Cardiac muscle cell (in vitro differentiated cells and primary cell): ENCODE measurements at regions not wholly inside any gene's neighbourhood (a gene's known extent, or its start where the extent isn't known, plus 50 kb on each side); places are given as distances from the start of the nearest gene placed in this dataset.

Experiments used
- DNase-seq, 2 donors: peaks; one replicate each; pipeline versions ENCODE4 v3.0.0 to v3.0.0-alpha.2; 2010 to 2017; ENCODE audit warnings: low read depth in 1 of 2, low spot score in 1 of 2
- H3K27ac ChIP-seq: fragments of 200-600 bp; sonication (generic); 2 replicates; pipeline ENCODE4 v1.5.1; 2016
- H3K27me3 ChIP-seq: fragments of 200-600 bp; sonication (generic); 2 replicates; pipeline ENCODE4 v1.6.0; 2016; ENCODE audit warnings: control low read depth
- H3K36me3 ChIP-seq: fragments of 200-600 bp; sonication (generic); 2 replicates; pipeline ENCODE4 v1.5.1; 2016; ENCODE audit warnings: control low read depth
- H3K4me1 ChIP-seq: fragments of 200-600 bp; sonication (generic); 2 replicates; pipeline ENCODE4 v1.8.1; 2017; ENCODE audit warnings: low read depth, mild to moderate bottlenecking, mixed run types
- H3K4me3 ChIP-seq: fragments of 200-600 bp; sonication (generic); 2 replicates; pipeline ENCODE4 v1.5.1; 2016; ENCODE audit warnings: mild to moderate bottlenecking
- H3K9me3 ChIP-seq: fragments of 200-600 bp; sonication (generic); 2 replicates; pipeline ENCODE4 v1.5.1; 2017; ENCODE audit warnings: low read depth, mild to moderate bottlenecking, control low read depth
- CTCF ChIP-seq: IDR thresholded peaks from 2 replicates; pipeline ENCODE4 v1.5.1; 2012; ENCODE audit warnings: low read depth, mild to moderate bottlenecking, low read length

DNA sequence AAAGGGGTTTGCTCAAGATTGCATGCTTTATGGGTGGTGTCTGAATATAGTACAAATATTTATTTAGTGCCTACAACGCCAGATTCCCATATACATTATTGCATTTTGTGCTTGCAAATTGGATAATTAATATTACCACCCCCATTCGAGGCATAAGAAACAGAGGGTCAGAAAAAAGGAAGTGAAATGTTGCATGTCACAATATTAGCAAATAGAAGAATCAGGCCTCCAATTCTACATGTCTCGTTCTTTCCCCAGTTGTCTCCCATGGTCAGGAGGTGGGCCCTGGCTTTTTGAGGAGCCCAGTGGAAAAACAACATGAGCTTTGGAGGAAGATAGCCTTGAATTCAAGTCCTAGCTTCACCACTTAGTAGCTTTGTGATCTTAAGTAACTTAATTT is 98.1 kb upstream of the CCDC112 start:
- Histone ChIP-seq H3K4me3 (no peak overlapping the region), H3K27ac (no peak overlapping the region), H3K4me1 (no peaks in the 10 kb centered on the region), H3K36me3 (no peaks in the 10 kb centered on the region), H3K9me3 (no peaks in the 10 kb centered on the region), H3K27me3 (no peaks in the 10 kb centered on the region)
- no peak for TF ChIP-seq CTCF
- no peak for DNase-seq

DNA sequence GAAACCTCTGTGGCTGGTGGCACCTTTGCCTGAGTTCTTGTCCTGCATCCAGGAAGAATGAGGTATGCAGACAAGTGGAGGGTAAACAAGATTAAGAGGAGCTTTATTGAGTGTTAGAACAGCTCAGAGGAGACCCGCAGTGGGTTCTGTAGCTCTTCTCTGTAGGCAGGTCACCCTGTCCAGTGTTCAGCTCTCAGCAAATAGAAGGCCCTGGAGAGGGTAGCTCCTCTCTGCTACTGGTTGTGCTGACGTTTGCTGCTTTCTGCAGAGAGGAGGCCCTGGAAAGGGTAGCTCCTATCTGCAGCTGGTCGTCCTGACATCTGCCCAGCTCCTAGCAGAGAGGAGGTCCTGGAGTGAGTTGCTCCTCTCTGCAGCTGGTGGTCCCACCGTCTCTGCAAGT is 96.8 kb upstream of the CCDC112 start:
- no peak for TF ChIP-seq CTCF
- H3K4me3 ChIP-seq = no peak overlapping the region
- no peaks in the 10 kb centered on the region for H3K36me3 ChIP-seq
- no peaks in the 10 kb centered on the region for H3K4me1 ChIP-seq
- H3K27ac ChIP-seq = no peak overlapping the region
- H3K27me3 ChIP-seq = no peaks in the 10 kb centered on the region
- no peaks in the 10 kb centered on the region for H3K9me3 ChIP-seq
- no peak for DNase-seq

GRCh38 chr5:115392611-115393010 is 96.2 kb upstream of the CCDC112 start:
- no peaks in the 10 kb centered on the region for H3K36me3 ChIP-seq
- peak in 1 of 2 donors; percentile 42 for DNase-seq
- H3K9me3 ChIP-seq = no peaks in the 10 kb centered on the region
- no peak overlapping the region for H3K4me3 ChIP-seq
- H3K27me3 ChIP-seq = no peaks in the 10 kb centered on the region
- no peaks in the 10 kb centered on the region for H3K4me1 ChIP-seq
- TF ChIP-seq CTCF = no peak
- no peak overlapping the region for H3K27ac ChIP-seq

DNA sequence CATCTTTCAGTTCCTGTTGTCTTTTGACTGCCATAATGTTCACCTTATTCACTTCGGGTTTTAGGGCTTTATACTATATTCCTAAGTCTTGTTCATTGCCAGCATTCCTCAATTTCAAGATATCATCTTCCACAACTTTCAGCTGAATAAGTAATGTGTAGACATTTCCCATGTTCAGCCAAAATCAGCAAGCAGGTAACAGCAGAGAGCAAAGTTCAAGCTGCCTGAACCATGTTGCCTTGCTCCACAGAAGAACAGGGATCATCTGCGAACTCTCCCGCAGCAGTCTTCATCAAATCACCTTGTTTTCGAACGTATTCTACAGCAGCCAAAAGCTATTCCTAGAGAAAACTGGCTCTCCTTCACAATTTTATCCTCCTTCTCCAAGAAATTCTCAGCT is 95.3 kb upstream of the CCDC112 start:
- Histone ChIP-seq H3K27ac (no peak overlapping the region), H3K4me1 (no peaks in the 10 kb centered on the region), H3K36me3 (no peaks in the 10 kb centered on the region), H3K9me3 (no peaks in the 10 kb centered on the region), H3K27me3 (no peaks in the 10 kb centered on the region), H3K4me3 (no peak overlapping the region)
- DNase-seq = no peak
- TF ChIP-seq CTCF = no peak

- H3K27ac ChIP-seq = no peak overlapping the region
- no peak overlapping the region for H3K4me3 ChIP-seq
- H3K27me3 ChIP-seq = no peaks in the 10 kb centered on the region
- DNase-seq = no peak
- no peaks in the 10 kb centered on the region for H3K9me3 ChIP-seq
- no peaks in the 10 kb centered on the region for H3K4me1 ChIP-seq
- no peaks in the 10 kb centered on the region for H3K36me3 ChIP-seq
- TF ChIP-seq CTCF = no peak
These were observed 93.4 kb upstream of the CCDC112 start for GRCh38 chr5:115389799-115390382.
